ENCODE measurements at regions not wholly inside any gene's neighbourhood (a gene's known extent, or its start where the extent isn't known, plus 50 kb on each side); places are given as distances from the start of the nearest gene placed in this dataset.

DNA sequence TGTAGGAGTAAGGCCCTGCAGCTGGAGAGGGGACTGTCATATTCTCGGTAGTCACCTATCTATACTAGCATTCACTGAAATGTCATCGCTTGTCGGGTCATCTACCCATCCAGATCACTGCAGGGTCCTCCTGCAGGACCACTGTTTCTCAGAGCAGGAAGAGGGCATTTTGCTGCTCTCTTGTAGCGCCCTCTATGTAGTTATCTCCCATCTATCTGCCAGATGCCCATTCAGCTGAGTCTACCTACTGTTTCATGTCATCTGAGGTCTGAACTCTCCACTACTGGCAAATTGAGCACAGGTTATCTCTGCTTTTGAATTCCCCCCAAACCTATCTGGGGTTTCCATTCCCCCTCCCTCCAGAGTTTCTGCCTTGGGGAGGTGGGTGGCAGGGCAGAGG, 258.2 kb upstream of the FOXD3 start:
- Mint-ChIP-seq H3K36me3 (no peaks in the 10 kb centered on the region), H3K27me3 (peaks cover 0 to 10% (median 3%) of the 10 kb centered on the region in 5 donors), H3K4me3 (no peak overlapping the region), H3K4me1 (no peaks in the 10 kb centered on the region), H3K9me3 (no peaks in the 10 kb centered on the region), H3K27ac (no peak overlapping the region)
- DNase-seq, result no peak
- ATAC-seq, result no peak
- POLR2A ChIA-PET, result no interaction called here

DNA sequence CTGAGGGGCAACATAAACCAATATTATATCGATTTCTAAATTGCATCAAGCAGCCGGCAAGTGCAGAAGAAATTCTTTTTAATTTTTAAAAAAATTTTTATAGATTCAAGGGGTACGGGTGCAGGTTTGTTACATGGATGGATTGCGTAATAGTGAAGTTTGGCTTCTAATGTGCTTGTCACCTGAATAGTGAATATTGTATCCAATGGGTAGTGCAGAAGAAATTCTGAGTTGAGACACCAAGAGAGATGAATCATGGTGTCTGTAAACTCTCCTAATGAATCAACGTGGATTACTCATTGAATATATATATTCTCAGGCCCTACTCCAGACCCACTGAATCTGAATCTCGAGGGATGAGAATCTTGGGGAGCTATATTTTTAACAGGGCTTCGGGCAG, 253.7 kb upstream of the FOXD3 start:
- Mint-ChIP-seq H3K27me3 (peaks cover 11 to 39% (median 23%) of the 10 kb centered on the region in 5 donors), H3K9me3 (no peaks in the 10 kb centered on the region), H3K27ac (peak overlapping the region in 1 of 10 donors; percentile 55), H3K4me1 (no peaks in the 10 kb centered on the region), H3K36me3 (no peaks in the 10 kb centered on the region), H3K4me3 (no peak overlapping the region)
- ATAC-seq, result no peak
- POLR2A ChIA-PET, result no interaction called here
- DNase-seq, result no peak

DNA sequence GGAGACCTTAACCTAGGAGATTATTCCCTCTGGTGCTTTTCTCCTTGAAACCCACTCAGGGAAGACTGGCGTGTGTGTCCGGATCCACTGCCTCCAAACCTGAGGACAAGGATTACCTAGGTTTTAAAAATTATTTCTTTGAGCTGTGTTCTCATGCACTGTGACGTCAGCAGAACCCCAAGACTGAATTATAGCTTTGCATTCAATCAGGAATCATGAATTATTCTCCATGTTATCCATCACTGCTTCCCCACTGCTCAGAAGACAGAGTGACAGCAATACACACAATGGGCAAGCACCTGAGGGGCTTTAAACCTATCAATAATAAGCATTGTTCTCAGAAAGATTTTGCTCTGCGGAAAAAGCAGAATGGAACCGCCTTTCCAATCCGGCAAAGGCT, 253.2 kb upstream of the FOXD3 start:
- no peak overlapping the region for H3K4me3 Mint-ChIP-seq
- no peaks in the 10 kb centered on the region for H3K4me1 Mint-ChIP-seq
- no peaks in the 10 kb centered on the region for H3K36me3 Mint-ChIP-seq
- DNase-seq, result no peak
- no peak overlapping the region for H3K27ac Mint-ChIP-seq
- ATAC-seq, result no peak
- H3K27me3 Mint-ChIP-seq, result peaks cover 11 to 45% (median 25%) of the 10 kb centered on the region in 5 donors
- H3K9me3 Mint-ChIP-seq, result no peaks in the 10 kb centered on the region
- POLR2A ChIA-PET, result no interaction called here

DNA sequence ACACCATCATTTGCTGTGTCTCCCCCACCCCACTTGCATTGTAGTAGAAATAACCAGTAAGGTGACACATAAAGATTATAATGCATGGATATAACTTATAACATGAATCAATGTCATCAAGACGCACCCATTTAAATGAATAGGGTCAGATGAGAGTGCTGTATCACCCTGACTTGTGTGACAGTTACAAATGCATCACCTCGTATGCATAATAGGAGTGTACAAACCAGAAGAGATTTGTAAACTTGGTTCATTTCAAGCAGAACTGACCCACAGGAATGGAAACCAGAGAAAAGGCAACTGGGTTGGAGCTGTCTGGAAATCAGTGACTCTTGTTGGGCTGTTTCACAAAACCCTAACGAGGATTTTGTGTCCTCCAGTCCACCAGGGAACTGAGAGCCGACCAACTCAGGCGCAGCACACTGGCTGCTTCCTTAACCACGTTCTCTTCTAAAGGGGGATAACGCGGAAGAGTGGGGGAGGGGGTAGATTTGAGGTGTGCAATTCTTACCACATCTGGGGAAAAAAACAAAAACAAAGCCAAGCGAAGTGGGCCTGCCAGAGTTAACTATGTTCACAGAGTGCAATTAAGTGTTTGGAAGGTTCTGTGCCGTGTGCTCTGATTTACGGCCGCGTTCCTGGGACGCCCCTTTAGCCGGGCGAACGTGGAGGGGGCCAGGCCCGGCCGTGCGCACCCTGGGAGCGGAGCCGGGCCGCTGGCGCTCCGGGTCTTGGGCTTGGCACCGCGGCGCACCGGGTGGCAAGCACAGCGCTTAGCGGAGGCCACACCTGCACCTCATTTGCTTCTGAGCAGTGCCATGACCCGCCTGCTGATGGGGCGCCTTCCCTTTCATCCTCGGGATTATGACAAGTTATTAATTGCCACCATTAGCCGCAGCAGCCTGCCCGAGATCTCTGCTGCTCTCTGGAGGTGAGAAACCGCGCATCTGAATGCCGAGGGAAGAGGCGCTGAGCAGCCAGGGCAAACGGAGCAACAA, 248.8 kb upstream of the FOXD3 start:
- Mint-ChIP-seq H3K36me3 (peaks cover 0 to 13% (median 0%) of the 10 kb centered on the region in 3 donors), H3K4me3 (peak overlapping the region in 1 of 10 donors; percentile 8), H3K9me3 (peaks cover 0 to 22% (median 10%) of the 10 kb centered on the region in 9 donors), H3K27me3 (peaks cover 30 to 64% (median 41%) of the 10 kb centered on the region in 5 donors), H3K4me1 (no peaks in the 10 kb centered on the region), H3K27ac (peak overlapping the region in 1 of 10 donors; percentile 65)
- DNase-seq (no peak), ATAC-seq (no peak)
- POLR2A ChIA-PET, result no interaction called here

DNA sequence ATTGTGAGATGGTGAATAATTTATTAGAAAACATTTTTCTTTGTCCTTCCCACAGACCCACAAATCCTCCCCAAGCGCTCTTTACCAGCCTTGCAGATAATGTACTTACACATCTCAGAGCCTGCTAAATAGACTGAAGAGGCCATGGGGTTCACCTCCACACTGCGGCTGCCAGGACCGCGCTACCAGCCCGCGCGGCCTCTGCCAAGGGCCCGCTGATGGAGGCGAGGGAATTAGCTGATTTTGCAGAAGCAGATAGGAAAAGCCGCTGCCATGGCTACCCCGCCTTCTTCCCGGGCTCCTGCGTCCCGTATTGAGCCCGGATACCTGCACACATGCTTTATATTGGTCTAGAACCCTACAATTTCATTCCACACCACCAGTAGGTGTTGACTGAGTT, 248.0 kb upstream of the FOXD3 start:
- POLR2A ChIA-PET, result no interaction called here
- peaks cover 30 to 64% (median 41%) of the 10 kb centered on the region in 5 donors for H3K27me3 Mint-ChIP-seq
- peaks cover 0 to 22% (median 10%) of the 10 kb centered on the region in 9 donors for H3K9me3 Mint-ChIP-seq
- no peaks in the 10 kb centered on the region for H3K4me1 Mint-ChIP-seq
- H3K27ac Mint-ChIP-seq, result no peak overlapping the region
- ATAC-seq, result no peak
- H3K4me3 Mint-ChIP-seq, result no peak overlapping the region
- DNase-seq, result no peak
- H3K36me3 Mint-ChIP-seq, result peaks cover 0 to 13% (median 0%) of the 10 kb centered on the region in 3 donors

DNA sequence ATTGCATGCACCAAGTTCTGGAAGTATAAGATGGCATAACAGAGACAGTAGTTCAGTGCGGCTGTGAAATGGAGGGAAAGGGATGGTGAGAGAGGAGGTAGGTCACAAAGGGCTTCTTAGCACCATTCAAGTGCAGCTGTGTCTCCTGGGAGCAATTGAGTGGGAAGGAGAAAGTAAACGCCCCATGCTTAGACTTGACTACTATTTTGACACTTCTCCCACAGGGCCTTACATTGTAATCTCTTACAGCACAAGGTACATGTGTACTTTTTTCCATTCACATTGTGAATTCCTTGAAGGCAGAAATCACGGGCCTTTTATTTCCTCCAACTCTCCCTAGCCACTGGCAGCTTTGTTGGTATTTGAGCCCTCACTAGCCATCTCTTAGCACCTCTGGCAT, 239.6 kb upstream of the FOXD3 start:
- DNase-seq, result no peak
- H3K27ac Mint-ChIP-seq, result no peak overlapping the region
- no peak for ATAC-seq
- H3K27me3 Mint-ChIP-seq, result peaks cover 6 to 38% (median 12%) of the 10 kb centered on the region in 5 donors
- no peaks in the 10 kb centered on the region for H3K4me1 Mint-ChIP-seq
- H3K36me3 Mint-ChIP-seq, result no peaks in the 10 kb centered on the region
- no peak overlapping the region for H3K4me3 Mint-ChIP-seq
- POLR2A ChIA-PET, result no interaction called here
- H3K9me3 Mint-ChIP-seq, result peaks cover 0 to 6% (median 0%) of the 10 kb centered on the region in 9 donors

DNA sequence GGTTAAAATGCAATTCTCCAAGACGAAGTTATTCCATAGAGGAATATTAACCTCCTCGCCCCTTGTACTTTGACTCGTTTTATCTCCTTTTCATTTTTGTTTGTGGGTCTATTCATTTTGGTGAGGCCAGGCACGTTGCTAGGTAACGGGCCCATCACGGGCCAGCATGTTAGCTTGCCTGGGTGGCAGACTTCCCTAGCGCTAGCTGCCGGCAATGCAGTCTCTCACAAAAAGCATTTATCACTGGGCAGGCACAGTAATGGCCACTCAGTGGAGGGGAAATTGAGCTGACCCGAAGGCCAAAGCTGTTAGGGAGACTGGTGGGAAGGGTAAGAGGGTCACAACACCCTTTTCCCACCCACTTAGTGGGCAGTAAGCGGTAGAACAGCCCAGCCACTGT, 234.4 kb upstream of the FOXD3 start:
- DNase-seq, result no peak
- ATAC-seq, result no peak
- peaks cover 0 to 12% (median 0%) of the 10 kb centered on the region in 9 donors for H3K9me3 Mint-ChIP-seq
- peaks cover 9 to 56% (median 11%) of the 10 kb centered on the region in 5 donors for H3K27me3 Mint-ChIP-seq
- no peak overlapping the region for H3K27ac Mint-ChIP-seq
- POLR2A ChIA-PET, result no interaction called here
- H3K4me3 Mint-ChIP-seq, result no peak overlapping the region
- no peaks in the 10 kb centered on the region for H3K36me3 Mint-ChIP-seq
- no peaks in the 10 kb centered on the region for H3K4me1 Mint-ChIP-seq

DNA sequence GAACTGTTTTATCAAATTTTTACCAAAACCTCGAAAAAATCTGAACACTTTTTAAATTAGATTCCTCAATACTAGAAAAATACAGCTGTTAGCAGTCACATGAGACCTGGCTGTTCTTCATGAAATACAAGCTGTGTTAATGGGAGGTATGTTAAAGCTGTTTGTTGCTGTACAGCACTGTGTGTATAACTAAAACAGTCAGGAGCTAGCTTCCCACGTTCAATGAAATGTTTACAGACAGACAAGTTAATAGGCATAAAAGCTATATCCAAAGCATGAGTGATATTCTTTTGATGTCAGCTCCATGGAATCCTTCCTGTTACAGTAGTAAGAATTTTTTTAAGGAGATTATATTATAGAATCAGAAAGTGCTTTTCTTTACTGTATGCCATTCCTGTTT, 223.2 kb upstream of the FOXD3 start:
- POLR2A ChIA-PET, result no interaction called here
- no peaks in the 10 kb centered on the region for H3K36me3 Mint-ChIP-seq
- H3K4me3 Mint-ChIP-seq, result no peak overlapping the region
- peaks cover 9 to 42% (median 11%) of the 10 kb centered on the region in 5 donors for H3K27me3 Mint-ChIP-seq
- ATAC-seq (no peak), DNase-seq (no peak)
- no peaks in the 10 kb centered on the region for H3K4me1 Mint-ChIP-seq
- no peaks in the 10 kb centered on the region for H3K9me3 Mint-ChIP-seq
- H3K27ac Mint-ChIP-seq, result no peak overlapping the region

DNA sequence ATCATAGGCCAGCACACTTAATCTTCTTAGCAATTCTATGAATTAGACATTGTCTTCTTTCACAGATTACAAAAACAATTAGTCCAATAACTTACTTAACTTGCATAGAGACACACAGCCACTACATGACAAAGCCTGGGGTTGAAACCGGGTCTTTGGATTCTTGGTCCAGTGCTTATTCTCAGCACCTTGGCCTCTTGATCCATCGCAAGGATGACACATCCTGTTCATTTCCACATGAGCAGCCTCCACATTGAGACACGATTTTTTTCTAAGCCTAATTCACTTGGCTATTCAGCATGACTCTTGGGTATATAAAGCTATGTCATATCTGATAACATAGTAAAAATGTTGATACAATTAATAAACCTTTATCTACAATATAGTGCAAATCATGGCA, 221.0 kb upstream of the FOXD3 start:
- POLR2A ChIA-PET, result no interaction called here
- Mint-ChIP-seq H3K9me3 (no peaks in the 10 kb centered on the region), H3K27me3 (peaks cover 10 to 51% (median 15%) of the 10 kb centered on the region in 5 donors), H3K4me1 (no peaks in the 10 kb centered on the region), H3K36me3 (no peaks in the 10 kb centered on the region), H3K27ac (no peak overlapping the region), H3K4me3 (no peak overlapping the region)
- DNase-seq, result no peak
- ATAC-seq, result no peak

DNA sequence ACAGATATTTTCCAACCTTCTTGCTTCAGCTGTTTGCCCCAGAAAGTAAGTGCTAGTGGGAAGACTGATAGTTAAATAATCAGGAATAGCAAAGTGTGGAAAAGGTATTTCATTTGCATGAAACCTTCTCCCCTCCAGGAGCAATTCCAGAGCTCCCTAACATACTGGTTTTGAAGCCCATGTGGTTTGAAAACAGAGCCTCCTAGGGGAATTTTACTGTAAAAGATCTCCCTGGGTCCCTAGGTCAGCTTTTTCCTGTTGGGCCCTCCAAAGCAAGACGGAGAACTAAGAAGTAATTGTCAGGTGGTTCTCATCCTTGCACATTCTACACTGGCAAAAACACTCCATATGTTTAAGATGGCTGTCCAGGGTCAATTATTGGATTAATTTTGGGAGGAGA, 218.7 kb upstream of the FOXD3 start:
- ATAC-seq (no peak), DNase-seq (no peak)
- H3K4me3 Mint-ChIP-seq, result no peak overlapping the region
- H3K27me3 Mint-ChIP-seq, result peaks cover 5 to 38% (median 10%) of the 10 kb centered on the region in 5 donors
- no peaks in the 10 kb centered on the region for H3K4me1 Mint-ChIP-seq
- H3K27ac Mint-ChIP-seq, result no peak overlapping the region
- no peaks in the 10 kb centered on the region for H3K36me3 Mint-ChIP-seq
- H3K9me3 Mint-ChIP-seq, result no peaks in the 10 kb centered on the region
- POLR2A ChIA-PET, result no interaction called here

DNA sequence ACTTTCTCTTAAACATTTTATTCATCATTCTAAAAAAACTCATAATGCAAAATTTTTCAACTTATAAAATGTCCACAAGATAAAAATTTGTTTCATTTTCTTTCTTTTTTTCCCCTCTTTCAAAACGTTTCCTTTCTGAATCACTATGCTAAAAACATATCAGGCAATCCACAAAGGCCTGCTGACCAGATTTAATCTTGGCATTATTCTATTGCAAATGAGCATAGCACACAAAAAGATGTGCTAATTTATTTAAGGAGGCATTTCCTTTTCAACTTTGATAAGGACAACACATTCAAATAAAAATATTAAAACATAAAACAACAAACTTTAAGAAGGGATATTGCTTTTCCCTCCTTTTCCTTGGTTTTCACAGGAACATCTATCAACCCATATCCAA, 215.3 kb upstream of the FOXD3 start:
- H3K4me1 Mint-ChIP-seq, result no peaks in the 10 kb centered on the region
- no peak overlapping the region for H3K27ac Mint-ChIP-seq
- H3K4me3 Mint-ChIP-seq, result no peak overlapping the region
- POLR2A ChIA-PET, result no interaction called here
- no peaks in the 10 kb centered on the region for H3K9me3 Mint-ChIP-seq
- H3K27me3 Mint-ChIP-seq, result peaks cover 8 to 50% (median 12%) of the 10 kb centered on the region in 5 donors
- ATAC-seq (no peak), DNase-seq (no peak)
- H3K36me3 Mint-ChIP-seq, result no peaks in the 10 kb centered on the region

DNA sequence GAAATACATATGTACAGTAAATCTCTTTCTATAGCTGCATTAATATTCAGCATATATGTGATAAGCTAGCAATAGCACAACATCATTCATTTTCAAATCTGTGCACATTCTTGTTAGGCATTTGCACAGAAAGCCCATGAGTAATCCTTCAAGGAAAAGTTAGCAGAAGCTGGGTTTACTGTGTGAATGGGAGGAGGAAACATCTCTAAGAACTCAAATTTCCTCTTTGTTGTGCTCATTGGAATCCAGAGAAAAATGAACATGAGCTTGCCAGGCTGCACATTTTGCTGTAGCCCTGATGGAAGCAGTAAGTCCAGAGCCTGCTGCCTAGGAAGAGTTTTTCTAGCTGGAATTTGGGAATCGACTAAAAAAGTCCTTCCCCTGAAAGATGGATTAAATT, 214.2 kb upstream of the FOXD3 start:
- ATAC-seq, result no peak
- POLR2A ChIA-PET, result no interaction called here
- no peaks in the 10 kb centered on the region for H3K4me1 Mint-ChIP-seq
- H3K9me3 Mint-ChIP-seq, result no peaks in the 10 kb centered on the region
- DNase-seq, result no peak
- H3K27me3 Mint-ChIP-seq, result peaks cover 8 to 42% (median 10%) of the 10 kb centered on the region in 5 donors
- no peaks in the 10 kb centered on the region for H3K36me3 Mint-ChIP-seq
- no peak overlapping the region for H3K4me3 Mint-ChIP-seq
- H3K27ac Mint-ChIP-seq, result no peak overlapping the region

DNA sequence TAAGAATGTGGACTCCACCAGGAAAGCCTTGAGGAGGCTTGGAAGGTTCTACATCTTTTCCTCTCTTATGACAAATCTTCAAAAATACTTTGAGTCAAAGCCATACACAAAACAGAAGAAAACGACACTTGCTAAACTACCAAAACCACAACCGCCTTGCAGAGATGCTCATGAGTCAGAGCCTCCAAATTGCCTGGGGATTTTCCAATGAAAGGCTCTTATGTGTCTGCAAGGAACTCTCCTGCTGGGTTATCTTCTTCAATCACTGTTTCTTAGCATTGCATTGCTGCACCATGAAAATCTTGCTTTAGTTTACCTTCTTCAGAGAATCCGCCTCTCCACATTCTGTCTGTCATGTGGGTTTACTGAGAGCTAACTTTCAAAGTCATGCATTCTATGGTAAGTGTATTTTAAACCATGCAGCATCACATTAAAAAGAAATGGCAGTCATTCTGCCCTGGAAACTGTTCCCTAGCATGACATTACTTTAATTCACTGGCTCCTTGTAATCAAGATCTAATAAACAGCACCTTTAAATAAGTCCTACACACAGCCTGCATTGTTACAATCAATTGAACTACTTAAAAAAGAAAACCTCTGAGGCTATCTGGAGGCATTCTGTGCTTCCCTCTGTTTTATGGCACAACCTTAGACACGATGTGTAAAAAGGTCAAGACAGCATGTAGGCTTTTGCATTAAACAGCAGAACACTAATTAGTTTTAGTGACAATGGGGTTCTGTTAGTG, 210.0 kb upstream of the FOXD3 start:
- Mint-ChIP-seq H3K4me1 (no peaks in the 10 kb centered on the region), H3K4me3 (no peak overlapping the region), H3K27ac (no peak overlapping the region), H3K9me3 (no peaks in the 10 kb centered on the region), H3K27me3 (peaks cover 0 to 27% (median 13%) of the 10 kb centered on the region in 5 donors), H3K36me3 (no peaks in the 10 kb centered on the region)
- ATAC-seq (no peak), DNase-seq (no peak)
- POLR2A ChIA-PET, result interaction anchor here (0.5 kb wide), 1 partner anchor 28 kb away, joined by 4 read pairs; no protein-coding TSS in a partner anchor
